Testis (tissue), 2 donors: ENCODE measurements at regions not wholly inside any gene's neighbourhood (a gene's known extent, or its start where the extent isn't known, plus 50 kb on each side); places are given as distances from the start of the nearest gene placed in this dataset.

Experiments
- DNase-seq: peaks from one replicate; pipeline ENCODE4 v3.0.0-alpha.2; 2019
- H3K27ac ChIP-seq, 2 donors: fragments of 200-600 bp; sonication (generic); one replicate each; pipeline ENCODE4 v1.5.1; 2019
- H3K27me3 ChIP-seq: fragments of 200-600 bp; sonication (generic); one replicate; pipeline ENCODE4 v1.5.1; 2019
- H3K36me3 ChIP-seq: fragments of 200-600 bp; sonication (generic); one replicate; pipeline ENCODE4 v1.5.1; 2017; ENCODE audit warnings: low read depth; ENCODE audit errors: missing control alignments
- H3K4me1 ChIP-seq: fragments of 200-600 bp; sonication (generic); one replicate; pipeline ENCODE4 v1.5.1; 2019
- H3K4me3 ChIP-seq, 2 donors: fragments of 200-600 bp; sonication (generic); one replicate each; pipeline ENCODE4 v1.5.1; 2017 to 2019
- H3K9me3 ChIP-seq: fragments of 200-600 bp; sonication (generic); one replicate; pipeline ENCODE4 v1.5.1; 2017
- POLR2A ChIP-seq: fragments of 450-650 bp; IDR thresholded peaks from one replicate; pipeline ENCODE4 v1.6.1; 2017; ENCODE audit warnings: antibody characterized with exemption, mild to moderate bottlenecking, moderate library complexity
- WGBS, 2 donors: methylation state at CpG; one replicate each; pipeline ENCODE4 v1.1.5; 2018; 5-methylcytosine and 5-hydroxymethylcytosine counted together
- intact Hi-C: fragments of 100-400 bp; cut with DNase I; formaldehyde crosslinking; loops from one replicate; pipeline ENCODE4 v1.15.1; 2023; ENCODE audit warnings: low total_unique reads
- TF ChIP-seq, protein P1 (sequence below), 3 experiments: fragments of 450-650 bp in 2 of 3; fragments of 200-600 bp in 1 of 3; sonication (generic) in 1 of 3; IDR thresholded peaks; one replicate each; pipeline ENCODE4 v1.5.1; 2016 to 2019; ENCODE audit warnings: antibody characterized with exemption in 3 of 3, mild to moderate bottlenecking in 2 of 3, moderate library complexity in 1 of 3

DNA sequence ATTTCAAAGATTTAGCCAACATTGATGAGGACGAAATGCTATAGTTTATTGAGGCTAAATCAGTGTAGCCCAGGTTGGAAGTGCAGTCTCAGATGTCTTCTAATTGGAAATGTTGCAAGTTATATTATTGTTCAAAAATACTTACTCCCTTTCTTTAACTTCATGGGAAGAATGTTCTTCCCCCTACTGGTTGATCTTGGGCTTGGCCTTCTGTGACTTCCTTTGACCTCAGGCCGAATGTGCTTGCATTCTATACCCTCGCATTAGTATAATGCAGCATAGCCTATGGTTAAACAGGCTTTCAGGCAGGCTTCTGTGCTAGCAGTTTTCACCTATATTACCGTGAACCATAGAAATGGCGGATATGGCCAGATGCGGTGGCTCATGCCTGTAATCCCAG, 77.3 kb downstream of the RPE65 start:
- 66 to 87% methylated on average over 6 of the region's 6 CpGs for WGBS, 2 donors
- H3K27me3 ChIP-seq = no peaks in the 10 kb centered on the region
- no peak for TF ChIP-seq POLR2A
- TF ChIP-seq, protein P1, sequence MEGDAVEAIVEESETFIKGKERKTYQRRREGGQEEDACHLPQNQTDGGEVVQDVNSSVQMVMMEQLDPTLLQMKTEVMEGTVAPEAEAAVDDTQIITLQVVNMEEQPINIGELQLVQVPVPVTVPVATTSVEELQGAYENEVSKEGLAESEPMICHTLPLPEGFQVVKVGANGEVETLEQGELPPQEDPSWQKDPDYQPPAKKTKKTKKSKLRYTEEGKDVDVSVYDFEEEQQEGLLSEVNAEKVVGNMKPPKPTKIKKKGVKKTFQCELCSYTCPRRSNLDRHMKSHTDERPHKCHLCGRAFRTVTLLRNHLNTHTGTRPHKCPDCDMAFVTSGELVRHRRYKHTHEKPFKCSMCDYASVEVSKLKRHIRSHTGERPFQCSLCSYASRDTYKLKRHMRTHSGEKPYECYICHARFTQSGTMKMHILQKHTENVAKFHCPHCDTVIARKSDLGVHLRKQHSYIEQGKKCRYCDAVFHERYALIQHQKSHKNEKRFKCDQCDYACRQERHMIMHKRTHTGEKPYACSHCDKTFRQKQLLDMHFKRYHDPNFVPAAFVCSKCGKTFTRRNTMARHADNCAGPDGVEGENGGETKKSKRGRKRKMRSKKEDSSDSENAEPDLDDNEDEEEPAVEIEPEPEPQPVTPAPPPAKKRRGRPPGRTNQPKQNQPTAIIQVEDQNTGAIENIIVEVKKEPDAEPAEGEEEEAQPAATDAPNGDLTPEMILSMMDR (IDR thresholded peaks at IDR 0.05) = no peak
- H3K27ac ChIP-seq = no peak overlapping the region
- no peak for DNase-seq
- no peak overlapping the region for H3K4me3 ChIP-seq
- H3K4me1 ChIP-seq = no peaks in the 10 kb centered on the region
- intact Hi-C loops = no loop called here
- H3K9me3 ChIP-seq = no peaks in the 10 kb centered on the region
- H3K36me3 ChIP-seq = no peaks in the 10 kb centered on the region

DNA sequence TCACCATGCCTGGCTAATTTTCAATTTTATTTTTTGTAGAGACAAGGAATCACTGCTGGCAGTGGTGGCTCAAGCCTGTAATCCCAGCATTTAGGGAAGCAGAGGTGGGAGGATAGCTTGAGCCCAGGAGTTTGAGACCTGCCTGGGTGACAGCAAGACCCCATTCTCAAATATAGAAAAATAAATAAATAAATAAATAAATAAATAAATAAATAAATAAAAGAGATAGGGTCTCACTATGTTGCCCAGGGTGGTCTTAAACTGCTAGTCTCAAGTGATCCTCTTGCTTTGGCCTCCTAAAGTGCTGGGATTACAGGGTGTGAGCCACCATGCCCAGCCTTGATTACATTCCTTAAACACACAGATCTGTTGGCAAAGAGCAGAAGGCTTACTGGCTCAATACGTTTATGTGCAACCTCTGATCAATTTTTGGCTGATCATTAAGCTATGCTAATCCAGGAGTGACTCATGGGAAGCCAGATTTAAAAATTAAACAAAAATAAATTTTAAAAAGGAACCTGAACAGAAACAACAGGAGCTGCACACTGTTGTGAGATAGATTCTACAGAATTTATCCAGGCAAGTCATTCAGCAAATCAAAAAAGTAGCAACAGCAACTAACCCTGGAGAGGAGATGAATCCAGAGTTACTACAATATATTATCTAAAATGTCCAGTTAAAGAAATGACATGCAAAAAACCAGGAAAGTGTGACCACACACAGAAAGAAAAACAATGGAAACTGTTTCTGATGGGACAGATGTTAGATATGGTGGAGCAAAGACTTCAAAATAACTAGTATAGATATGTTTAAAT, 79.4 kb downstream of the RPE65 start:
- intact Hi-C loops = no loop called here
- Histone ChIP-seq H3K4me1 (no peaks in the 10 kb centered on the region), H3K4me3 (no peak overlapping the region), H3K36me3 (no peaks in the 10 kb centered on the region), H3K27ac (no peak overlapping the region), H3K27me3 (no peaks in the 10 kb centered on the region), H3K9me3 (no peaks in the 10 kb centered on the region)
- DNase-seq = no peak
- no peak for TF ChIP-seq POLR2A
- TF ChIP-seq, protein P1 (IDR thresholded peaks at IDR 0.05) = no peak
- 81 to 91% methylated on average over 1 of the region's 1 CpG for WGBS, 2 donors

DNA sequence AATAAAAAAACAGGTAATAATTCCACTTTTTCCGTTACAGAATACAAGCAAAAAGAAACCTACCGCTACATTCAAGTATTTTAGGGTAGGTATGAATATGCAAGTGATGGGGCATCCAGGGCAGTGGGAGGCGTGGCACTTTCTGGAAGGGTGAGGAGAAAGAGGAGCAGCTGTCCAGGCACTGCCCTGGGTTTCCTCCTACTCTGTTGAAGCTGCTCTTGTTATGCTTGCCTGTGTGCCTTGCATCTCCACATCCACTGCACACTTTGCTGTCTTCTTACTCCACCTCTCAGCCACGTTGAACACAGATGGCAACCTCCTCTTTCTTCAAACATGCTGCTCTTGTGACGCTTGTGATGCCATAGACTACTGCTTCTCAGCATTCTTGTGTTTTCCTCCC, 83.2 kb downstream of the RPE65 start:
- Histone ChIP-seq H3K27ac (no peak overlapping the region), H3K9me3 (no peaks in the 10 kb centered on the region), H3K27me3 (no peaks in the 10 kb centered on the region), H3K36me3 (no peaks in the 10 kb centered on the region), H3K4me3 (no peak overlapping the region), H3K4me1 (no peaks in the 10 kb centered on the region)
- TF ChIP-seq, protein P1 (IDR thresholded peaks at IDR 0.05) = no peak
- DNase-seq = no peak
- 89 to 92% methylated on average over 5 of the region's 5 CpGs for WGBS, 2 donors
- intact Hi-C loops = no loop called here

DNA sequence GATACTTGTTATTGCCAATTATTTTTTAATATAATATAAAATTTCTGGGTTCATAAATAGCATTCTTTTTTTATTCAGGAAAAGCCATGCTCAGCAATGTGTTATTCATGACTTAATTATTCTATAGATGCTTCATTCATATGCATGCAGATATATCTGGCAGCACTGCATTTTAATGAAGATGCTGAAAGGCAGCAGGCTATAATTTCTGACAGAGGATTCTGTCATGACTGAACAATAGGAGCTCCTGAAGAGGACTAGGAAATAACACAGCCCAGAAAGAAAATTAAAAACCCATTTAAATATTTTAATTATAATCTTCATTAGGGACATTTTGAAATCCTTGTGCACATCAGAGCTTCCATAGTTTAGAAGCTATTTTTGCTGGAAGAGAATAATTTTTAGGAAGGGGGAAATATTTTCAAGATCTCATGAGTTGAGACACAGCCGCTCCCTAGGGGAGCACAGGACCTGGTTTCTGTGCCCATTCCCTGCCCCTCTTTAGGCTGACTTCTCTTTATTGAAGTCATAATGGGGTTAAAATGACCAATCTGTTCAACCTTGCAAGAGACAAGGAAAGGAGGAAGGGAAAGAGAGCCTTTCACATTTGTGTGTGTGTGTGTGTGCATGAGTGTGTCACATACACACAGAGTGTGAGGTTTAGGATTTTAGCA, 83.9 kb downstream of the RPE65 start:
- Histone ChIP-seq H3K27ac (no peak overlapping the region), H3K9me3 (no peaks in the 10 kb centered on the region), H3K27me3 (no peaks in the 10 kb centered on the region), H3K36me3 (no peaks in the 10 kb centered on the region), H3K4me1 (no peaks in the 10 kb centered on the region), H3K4me3 (no peak overlapping the region)
- WGBS, 2 donors = 82 to 100% methylated on average over 1 of the region's 1 CpG
- TF ChIP-seq, protein P1 (IDR thresholded peaks at IDR 0.05) = no peak
- TF ChIP-seq POLR2A = no peak
- intact Hi-C loops = no loop called here
- no peak for DNase-seq

DNA sequence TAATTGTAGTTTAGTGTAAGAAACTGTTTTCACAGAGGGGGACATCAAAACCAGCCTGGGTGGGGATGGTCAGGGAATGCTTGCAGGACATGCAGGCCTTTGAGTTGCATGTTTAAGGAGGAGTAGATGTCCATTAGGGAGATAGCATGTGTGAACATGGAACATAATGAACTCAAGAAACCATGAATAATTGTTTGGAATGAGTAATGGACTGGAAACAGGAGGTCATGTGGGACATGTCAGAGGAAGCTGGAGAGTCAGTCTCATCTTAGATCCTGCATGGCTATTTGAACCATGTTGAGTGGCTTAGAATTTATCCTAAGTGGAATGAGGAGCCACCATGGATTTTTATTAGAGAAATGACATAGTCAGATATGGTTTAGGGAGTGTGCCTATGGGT, 86.4 kb downstream of the RPE65 start:
- no peaks in the 10 kb centered on the region for H3K4me1 ChIP-seq
- intact Hi-C loops = no loop called here
- H3K27me3 ChIP-seq = no peaks in the 10 kb centered on the region
- no peak for DNase-seq
- no peaks in the 10 kb centered on the region for H3K36me3 ChIP-seq
- TF ChIP-seq, protein P1 (IDR thresholded peaks at IDR 0.05) = no peak
- TF ChIP-seq POLR2A = no peak
- no peak overlapping the region for H3K27ac ChIP-seq
- H3K9me3 ChIP-seq = no peaks in the 10 kb centered on the region
- H3K4me3 ChIP-seq = no peak overlapping the region
